IMR-90 (cell line): ENCODE measurements at regions not wholly inside any gene's neighbourhood (a gene's known extent, or its start where the extent isn't known, plus 50 kb on each side); places are given as distances from the start of the nearest gene placed in this dataset.

ENCODE experiments used
- BHLHE40 ChIP-seq: fragments of 150-350 bp; IDR thresholded peaks from 2 replicates; pipeline ENCODE4 v1.6.1; 2016; ENCODE audit warnings: mild to moderate bottlenecking, low read depth, low read length
- CEBPB ChIP-seq: IDR thresholded peaks from 2 replicates; pipeline ENCODE4 v1.6.1; 2012; ENCODE audit warnings: low read depth, low read length, improper control_type of control experiment
- CTCF ChIP-seq: conservative IDR thresholded peaks from 2 replicates; pipeline ENCODE4 v1.5.1; 2012; ENCODE audit warnings: mild to moderate bottlenecking, low read depth, low read length, improper control_type of control experiment
- MAFK ChIP-seq: IDR thresholded peaks from 2 replicates; pipeline ENCODE4 v1.6.1; 2012; ENCODE audit warnings: low read depth, low read length, improper control_type of control experiment
- MAZ ChIP-seq: IDR thresholded peaks from 2 replicates; pipeline ENCODE4 v1.6.1; 2012; ENCODE audit warnings: low read depth, mild to moderate bottlenecking, low read length, improper control_type of control experiment, moderate library complexity, borderline replicate concordance
- POLR2A ChIP-seq: IDR thresholded peaks from 2 replicates; pipeline ENCODE4 v1.6.1; 2012; ENCODE audit warnings: mild to moderate bottlenecking, low read depth, low read length
- RAD21 ChIP-seq: IDR thresholded peaks from 2 replicates; pipeline ENCODE4 v1.6.1; 2012; ENCODE audit warnings: low read length, improper control_type of control experiment
- RCOR1 ChIP-seq: IDR thresholded peaks from 2 replicates; pipeline ENCODE4 v1.6.1; 2012; ENCODE audit warnings: mild to moderate bottlenecking, low read length, improper control_type of control experiment; ENCODE audit not compliant: insufficient replicate concordance
- RFX5 ChIP-seq: IDR thresholded peaks from 2 replicates; pipeline ENCODE4 v1.8.0; 2012; ENCODE audit warnings: low read depth, mild to moderate bottlenecking, low read length, moderate library complexity
- SMC3 ChIP-seq: fragments of 150-350 bp; IDR thresholded peaks from 2 replicates; pipeline ENCODE4 v1.6.1; 2016; ENCODE audit warnings: low read depth, mild to moderate bottlenecking, antibody characterized with exemption, low read length, moderate library complexity
- USF2 ChIP-seq: fragments of 150-350 bp; IDR thresholded peaks from 2 replicates; pipeline ENCODE4 v1.6.1; 2017; ENCODE audit warnings: mild to moderate bottlenecking, antibody characterized with exemption, low read length, low read depth
- TF ChIP-seq, protein P1 (sequence below): fragments of 150-350 bp; IDR thresholded peaks from 2 replicates; pipeline ENCODE4 v1.6.1; 2016; ENCODE audit warnings: low read depth, mild to moderate bottlenecking, low read length, moderate library complexity, borderline replicate concordance

GRCh38 chr11:42823546-42823945 is 488.2 kb upstream of the API5 start:
- TF ChIP-seq CTCF (no peak), POLR2A (no peak), USF2 (no peak), RFX5 (no peak), BHLHE40 (no peak), RAD21 (no peak), CEBPB (no peak), RCOR1 (no peak), MAFK (no peak), SMC3 (no peak), MAZ (no peak)
- TF ChIP-seq, protein P1, sequence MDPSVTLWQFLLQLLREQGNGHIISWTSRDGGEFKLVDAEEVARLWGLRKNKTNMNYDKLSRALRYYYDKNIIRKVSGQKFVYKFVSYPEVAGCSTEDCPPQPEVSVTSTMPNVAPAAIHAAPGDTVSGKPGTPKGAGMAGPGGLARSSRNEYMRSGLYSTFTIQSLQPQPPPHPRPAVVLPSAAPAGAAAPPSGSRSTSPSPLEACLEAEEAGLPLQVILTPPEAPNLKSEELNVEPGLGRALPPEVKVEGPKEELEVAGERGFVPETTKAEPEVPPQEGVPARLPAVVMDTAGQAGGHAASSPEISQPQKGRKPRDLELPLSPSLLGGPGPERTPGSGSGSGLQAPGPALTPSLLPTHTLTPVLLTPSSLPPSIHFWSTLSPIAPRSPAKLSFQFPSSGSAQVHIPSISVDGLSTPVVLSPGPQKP, result no peak
